Skin of body (tissue), 1 donor: ENCODE measurements at regions not wholly inside any gene's neighbourhood (a gene's known extent, or its start where the extent isn't known, plus 50 kb on each side); places are given as distances from the start of the nearest gene placed in this dataset. TPM values are rescaled to one million over a fixed set of nuclear protein-coding genes. Genes with fewer than 3 reads are reported as not detected.

ENCODE experiments used
- small RNA-seq: library from RNA; depleted of rRNA; stranded (forward); fragments of <200 nt; gene quantifications from one replicate; pipeline ENCODE3, GENCODE V24; 2014; ENCODE audit warnings: low replicate concordance

Small RNA genes lying in the stretch of these regions (small RNA-seq; reads per million reads assigned to genes)
- not detected for gene AC097510.1
